Spleen (tissue), 11 donors: ENCODE measurements at regions not wholly inside any gene's neighbourhood (a gene's known extent, or its start where the extent isn't known, plus 50 kb on each side); places are given as distances from the start of the nearest gene placed in this dataset.

Source experiments
- DNase-seq: peaks from one replicate; pipeline ENCODE4 v3.0.0-alpha.2; 2020
- H3K27ac ChIP-seq, 8 donors: fragments of 200-600 bp; sonication (generic) in 7 of 8; 1 replicate in 4 of 8; 2 replicates in 4 of 8; pipeline versions ENCODE4 v1.5.0 to v1.8.0; 2016 to 2021; ENCODE audit warnings: inconsistent platforms in 4 of 8, mild to moderate bottlenecking in 4 of 8, moderate library complexity in 1 of 8
- H3K27me3 ChIP-seq, 7 donors: fragments of 200-600 bp; sonication (generic) in 6 of 7; replicated peaks in 1 of 7; 1 replicate in 4 of 7; 2 replicates in 3 of 7; pipeline versions ENCODE4 v1.5.0 to v1.8.0; 2016 to 2021; ENCODE audit warnings: inconsistent platforms in 3 of 7, mild to moderate bottlenecking in 1 of 7
- H3K36me3 ChIP-seq, 6 donors: fragments of 200-600 bp; sonication (generic) in 5 of 6; 1 replicate in 4 of 6; 2 replicates in 2 of 6; pipeline versions ENCODE4 v1.5.0 to v1.8.0; 2016 to 2021; ENCODE audit warnings: inconsistent platforms in 2 of 6
- H3K4me1 ChIP-seq, 6 donors: fragments of 200-600 bp; sonication (generic) in 5 of 6; 1 replicate in 3 of 6; 2 replicates in 3 of 6; pipeline versions ENCODE4 v1.5.0 to v1.8.0; 2016 to 2021; ENCODE audit warnings: inconsistent platforms in 3 of 6
- H3K4me3 ChIP-seq, 8 donors: fragments of 200-600 bp; sonication (generic) in 7 of 8; 1 replicate in 4 of 8; 2 replicates in 4 of 8; pipeline versions ENCODE4 v1.5.0 to v1.8.0; 2016 to 2021; ENCODE audit warnings: inconsistent platforms in 4 of 8, mild to moderate bottlenecking in 4 of 8, moderate library complexity in 2 of 8
- H3K9me3 ChIP-seq, 8 donors: fragments of 200-600 bp; sonication (generic) in 7 of 8; 1 replicate in 4 of 8; 2 replicates in 4 of 8; pipeline versions ENCODE4 v1.5.0 to v1.8.0; 2016 to 2021; ENCODE audit warnings: inconsistent platforms in 4 of 8
- POLR2A ChIP-seq, 3 donors: fragments of 450-650 bp; IDR thresholded peaks; one replicate each; pipeline ENCODE4 v1.5.1; 2017; ENCODE audit warnings: antibody characterized with exemption in 3 of 3, mild to moderate bottlenecking in 1 of 3
- POLR2AphosphoS5 ChIP-seq, 3 donors: sonication (generic); formaldehyde crosslinking; IDR thresholded peaks; one replicate each; pipeline ENCODE4 v1.5.1; 2017; ENCODE audit warnings: antibody characterized with exemption in 3 of 3
- WGBS, 5 donors: extraction: QIAGEN DNeasy Blood & Tissue Kit in 3 of 5; methylation state at CpG; one replicate each; pipeline versions ENCODE4 v1.1.5 to v1.1.7; 2013 to 2018; 5-methylcytosine and 5-hydroxymethylcytosine counted together
- intact Hi-C: fragments of 100-400 bp; cut with DNase I; formaldehyde crosslinking; loops from one replicate; pipeline ENCODE4 v1.15.0; 2023; ENCODE audit warnings: low total_unique reads
- TF ChIP-seq, protein P1 (sequence below), 11 experiments: fragments of 200-600 bp in 7 of 11; fragments of 450-650 bp in 4 of 11; sonication (generic) in 4 of 11; IDR thresholded peaks in 8 of 11; conservative IDR thresholded peaks in 3 of 11; 1 replicate in 7 of 11; 2 replicates in 4 of 11; pipeline versions ENCODE4 v1.4.0 to v1.8.0; 2016 to 2021; ENCODE audit warnings: antibody characterized with exemption in 11 of 11, inconsistent platforms in 4 of 11, mild to moderate bottlenecking in 1 of 11
- donor health status: healthy with polysubstance abuse.
- donor health status: DM: no; HTN: no; CAD: no; lungs with moderate emphysema.
- donor health status: DM: no; HTN: no; CAD: no.
- donor health status: Bipolar disorder and iron deficiency.
- donor health status: healthy.
- donor health status: DM: no; HTN: no; CAD: no.
- donor health status: DM: yes; HTN: yes; CAD: no.

- Histone ChIP-seq H3K4me1 (no peaks in the 10 kb centered on the region), H3K36me3 (no peaks in the 10 kb centered on the region), H3K4me3 (no peak overlapping the region), H3K27ac (no peak overlapping the region), H3K27me3 (no peaks in the 10 kb centered on the region), H3K9me3 (no peaks in the 10 kb centered on the region)
- TF ChIP-seq, protein P1, sequence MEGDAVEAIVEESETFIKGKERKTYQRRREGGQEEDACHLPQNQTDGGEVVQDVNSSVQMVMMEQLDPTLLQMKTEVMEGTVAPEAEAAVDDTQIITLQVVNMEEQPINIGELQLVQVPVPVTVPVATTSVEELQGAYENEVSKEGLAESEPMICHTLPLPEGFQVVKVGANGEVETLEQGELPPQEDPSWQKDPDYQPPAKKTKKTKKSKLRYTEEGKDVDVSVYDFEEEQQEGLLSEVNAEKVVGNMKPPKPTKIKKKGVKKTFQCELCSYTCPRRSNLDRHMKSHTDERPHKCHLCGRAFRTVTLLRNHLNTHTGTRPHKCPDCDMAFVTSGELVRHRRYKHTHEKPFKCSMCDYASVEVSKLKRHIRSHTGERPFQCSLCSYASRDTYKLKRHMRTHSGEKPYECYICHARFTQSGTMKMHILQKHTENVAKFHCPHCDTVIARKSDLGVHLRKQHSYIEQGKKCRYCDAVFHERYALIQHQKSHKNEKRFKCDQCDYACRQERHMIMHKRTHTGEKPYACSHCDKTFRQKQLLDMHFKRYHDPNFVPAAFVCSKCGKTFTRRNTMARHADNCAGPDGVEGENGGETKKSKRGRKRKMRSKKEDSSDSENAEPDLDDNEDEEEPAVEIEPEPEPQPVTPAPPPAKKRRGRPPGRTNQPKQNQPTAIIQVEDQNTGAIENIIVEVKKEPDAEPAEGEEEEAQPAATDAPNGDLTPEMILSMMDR (IDR thresholded peaks at IDR 0.05 in 8 of 11, conservative IDR thresholded peaks at IDR 0.05 in 3 of 11), result no peak
- TF ChIP-seq POLR2A (IDR thresholded peaks at IDR 0.05) (no peak), POLR2AphosphoS5 (IDR thresholded peaks at IDR 0.05) (no peak)
- intact Hi-C loops, result no loop called here
- WGBS, 5 donors, result 77 to 89% (median 82%) methylated on average over 3 of the region's 3 CpGs
- DNase-seq, result no peak
These were observed 284.5 kb upstream of the NUDT12 start for GRCh38 chr5:103847060-103847459.

- Histone ChIP-seq H3K27ac (no peak overlapping the region), H3K9me3 (no peaks in the 10 kb centered on the region), H3K36me3 (no peaks in the 10 kb centered on the region), H3K27me3 (no peaks in the 10 kb centered on the region), H3K4me3 (no peak overlapping the region), H3K4me1 (no peaks in the 10 kb centered on the region)
- no peak for DNase-seq
- intact Hi-C loops, result no loop called here
- TF ChIP-seq POLR2A (IDR thresholded peaks at IDR 0.05), result no peak
- TF ChIP-seq, protein P1 (IDR thresholded peaks at IDR 0.05 in 8 of 11, conservative IDR thresholded peaks at IDR 0.05 in 3 of 11), result no peak
- TF ChIP-seq POLR2AphosphoS5 (IDR thresholded peaks at IDR 0.05), result no peak
These were observed 280.3 kb upstream of the NUDT12 start for GRCh38 chr5:103842936-103843335.

DNA sequence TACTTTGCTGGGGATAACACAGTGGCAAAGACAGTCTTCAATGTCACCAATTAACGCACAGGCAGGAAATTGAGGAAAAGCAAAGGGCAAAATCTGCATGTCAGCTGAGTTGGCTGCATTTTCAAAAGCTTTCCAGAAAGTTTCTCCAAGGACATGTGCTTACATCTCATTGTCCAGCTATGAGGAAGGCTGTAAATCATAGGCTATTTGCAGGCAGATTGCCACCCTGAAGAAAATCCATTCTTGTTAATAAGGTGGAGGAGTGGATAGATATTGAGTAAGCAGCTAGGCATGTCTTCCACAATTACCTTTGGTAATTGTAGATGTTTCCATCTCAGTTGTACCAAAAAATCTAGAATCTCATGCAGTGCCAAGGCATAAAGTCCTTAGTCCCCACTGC lies 278.0 kb upstream of the NUDT12 start:
- Histone ChIP-seq H3K36me3 (no peaks in the 10 kb centered on the region), H3K4me1 (no peaks in the 10 kb centered on the region), H3K9me3 (no peaks in the 10 kb centered on the region), H3K4me3 (no peak overlapping the region), H3K27ac (no peak overlapping the region), H3K27me3 (no peaks in the 10 kb centered on the region)
- 23 to 72% (median 59%) methylated on average over 1 of the region's 1 CpG for WGBS, 5 donors
- intact Hi-C loops, result no loop called here
- TF ChIP-seq POLR2AphosphoS5 (IDR thresholded peaks at IDR 0.05), result no peak
- TF ChIP-seq POLR2A (IDR thresholded peaks at IDR 0.05), result no peak
- TF ChIP-seq, protein P1 (IDR thresholded peaks at IDR 0.05 in 8 of 11, conservative IDR thresholded peaks at IDR 0.05 in 3 of 11), result no peak
- no peak for DNase-seq

DNA sequence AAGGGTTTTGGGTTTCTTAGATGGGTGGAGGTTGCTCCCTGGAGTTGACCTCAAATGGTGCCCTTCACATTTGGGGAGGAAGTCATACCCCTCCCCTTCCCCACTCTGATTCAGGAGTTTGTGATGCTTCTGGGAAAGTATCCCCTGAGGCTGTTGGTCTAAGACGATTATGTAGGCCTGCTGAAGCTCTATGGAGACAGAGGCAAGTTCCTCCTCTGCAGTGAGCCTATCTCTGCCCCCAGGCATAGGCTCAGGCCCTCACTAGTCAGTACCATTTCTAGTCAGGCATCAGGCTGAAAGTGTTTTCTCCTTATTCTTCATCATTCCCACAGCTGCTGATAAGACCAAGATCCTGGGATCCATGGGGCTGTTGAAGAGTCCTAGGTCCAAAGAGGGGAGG lies 271.6 kb upstream of the NUDT12 start:
- DNase-seq, result no peak
- Histone ChIP-seq H3K27ac (no peak overlapping the region), H3K4me1 (no peaks in the 10 kb centered on the region), H3K27me3 (no peaks in the 10 kb centered on the region), H3K4me3 (no peak overlapping the region), H3K9me3 (no peaks in the 10 kb centered on the region), H3K36me3 (no peaks in the 10 kb centered on the region)
- WGBS, 5 donors, result 42 to 63% (median 50%) methylated on average over 1 of the region's 1 CpG
- TF ChIP-seq POLR2A (IDR thresholded peaks at IDR 0.05) (no peak), POLR2AphosphoS5 (IDR thresholded peaks at IDR 0.05) (no peak)
- TF ChIP-seq, protein P1 (IDR thresholded peaks at IDR 0.05 in 8 of 11, conservative IDR thresholded peaks at IDR 0.05 in 3 of 11), result no peak
- intact Hi-C loops, result no loop called here
